ENCODE measurements at regions not wholly inside any gene's neighbourhood (a gene's known extent, or its start where the extent isn't known, plus 50 kb on each side); places are given as distances from the start of the nearest gene placed in this dataset.
"Not testable (repeated sequence)": the region's sequence is repeated elsewhere in the genome, so short reads cannot be mapped to it uniquely, and the experiment has no call there.

- no peak for DNase-seq
Observed at GRCh38 chr4:33467291-33467690, 2747.1 kb downstream of the PCDH7 start.

GRCh38 chr4:33470805-33471204 is 2750.6 kb downstream of the PCDH7 start:
- DNase-seq = no peak

GRCh38 chr4:33477715-33478114 is 2757.5 kb downstream of the PCDH7 start:
- no peak for DNase-seq

- DNase-seq = peak; percentile 91
Observed at GRCh38 chr4:33482773-33483172, 2761.5 kb downstream of the ARAP2 start.

GRCh38 chr4:33485111-33485510 is 2759.2 kb downstream of the ARAP2 start:
- DNase-seq = no peak

- DNase-seq = no peak
Observed at GRCh38 chr4:33493231-33493630, 2751.1 kb downstream of the ARAP2 start.

GRCh38 chr4:33494150-33494549 is 2750.2 kb downstream of the ARAP2 start:
- DNase-seq = no peak

GRCh38 chr4:33501587-33501986 is 2742.7 kb downstream of the ARAP2 start:
- not testable (repeated sequence) for DNase-seq

GRCh38 chr4:33512397-33512796 is 2731.9 kb downstream of the ARAP2 start:
- DNase-seq = no peak

GRCh38 chr4:33518856-33519255 is 2725.5 kb downstream of the ARAP2 start:
- no peak for DNase-seq

- DNase-seq = no peak
Observed at GRCh38 chr4:33532821-33533220, 2711.5 kb downstream of the ARAP2 start.

GRCh38 chr4:33536898-33537297 is 2707.4 kb downstream of the ARAP2 start:
- no peak for DNase-seq

- DNase-seq = no peak
Observed at GRCh38 chr4:33537527-33537926, 2706.8 kb downstream of the ARAP2 start.

- DNase-seq = no peak
Observed at GRCh38 chr4:33543941-33544450, 2700.3 kb downstream of the ARAP2 start.

GRCh38 chr4:33551244-33551643 is 2693.1 kb downstream of the ARAP2 start:
- no peak for DNase-seq

- DNase-seq = no peak
Observed at GRCh38 chr4:33561259-33561658, 2683.1 kb downstream of the ARAP2 start.

GRCh38 chr4:33566649-33567048 is 2677.7 kb downstream of the ARAP2 start:
- no peak for DNase-seq

- no peak for DNase-seq
Observed at GRCh38 chr4:33577791-33578190, 2666.5 kb downstream of the ARAP2 start.

- DNase-seq = no peak
Observed at GRCh38 chr4:33579951-33580350, 2664.4 kb downstream of the ARAP2 start.

- no peak for DNase-seq
Observed at GRCh38 chr4:33592701-33593100, 2651.6 kb downstream of the ARAP2 start.

GRCh38 chr4:33606951-33607350 is 2637.4 kb downstream of the ARAP2 start:
- no peak for DNase-seq

- DNase-seq = no peak
Observed at GRCh38 chr4:33616121-33616520, 2628.2 kb downstream of the ARAP2 start.

- DNase-seq = peak; percentile 2
Observed at GRCh38 chr4:33625748-33626147, 2618.6 kb downstream of the ARAP2 start.

- no peak for DNase-seq
Observed at GRCh38 chr4:33626221-33626620, 2618.1 kb downstream of the ARAP2 start.

GRCh38 chr4:33628296-33628695 is 2616.0 kb downstream of the ARAP2 start:
- DNase-seq = no peak

- no peak for DNase-seq
Observed at GRCh38 chr4:33649015-33649414, 2595.3 kb downstream of the ARAP2 start.

Data from NCI-H2029 (cell line).